SW 1271 (cell line): ENCODE measurements at regions not wholly inside any gene's neighbourhood (a gene's known extent, or its start where the extent isn't known, plus 50 kb on each side); places are given as distances from the start of the nearest gene placed in this dataset.

Experiments used
- DNase-seq, 2 experiments: peaks; one replicate each; lab custom pipeline; 2025; lab: John Stamatoyannopoulos, UW

DNA sequence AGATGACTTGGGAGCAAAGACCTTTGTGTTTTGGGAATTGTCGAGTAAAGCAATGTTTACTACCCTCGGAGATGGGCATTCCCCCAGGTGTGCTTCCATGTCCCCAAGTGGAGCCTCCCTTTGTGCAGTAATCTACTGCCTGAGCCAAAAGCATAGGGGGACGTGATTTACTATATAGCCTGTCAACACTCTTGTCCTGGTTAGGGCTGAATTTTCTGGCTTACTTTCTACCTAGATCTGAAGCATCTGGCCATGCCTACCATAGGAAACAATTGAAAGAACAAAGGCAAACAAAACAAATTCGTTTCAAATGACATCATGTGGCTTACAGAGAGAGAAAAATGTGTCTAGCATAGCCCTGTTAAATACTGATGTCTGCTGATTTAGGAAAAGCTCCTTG, 350.6 kb downstream of the SAMD5 start:
- no peak for DNase-seq

GRCh38 chr6:147861696-147862095, 353.2 kb downstream of the SAMD5 start:
- DNase-seq: no peak

GRCh38 chr6:147867433-147868226, 359.1 kb downstream of the SAMD5 start:
- no peak for DNase-seq

DNA sequence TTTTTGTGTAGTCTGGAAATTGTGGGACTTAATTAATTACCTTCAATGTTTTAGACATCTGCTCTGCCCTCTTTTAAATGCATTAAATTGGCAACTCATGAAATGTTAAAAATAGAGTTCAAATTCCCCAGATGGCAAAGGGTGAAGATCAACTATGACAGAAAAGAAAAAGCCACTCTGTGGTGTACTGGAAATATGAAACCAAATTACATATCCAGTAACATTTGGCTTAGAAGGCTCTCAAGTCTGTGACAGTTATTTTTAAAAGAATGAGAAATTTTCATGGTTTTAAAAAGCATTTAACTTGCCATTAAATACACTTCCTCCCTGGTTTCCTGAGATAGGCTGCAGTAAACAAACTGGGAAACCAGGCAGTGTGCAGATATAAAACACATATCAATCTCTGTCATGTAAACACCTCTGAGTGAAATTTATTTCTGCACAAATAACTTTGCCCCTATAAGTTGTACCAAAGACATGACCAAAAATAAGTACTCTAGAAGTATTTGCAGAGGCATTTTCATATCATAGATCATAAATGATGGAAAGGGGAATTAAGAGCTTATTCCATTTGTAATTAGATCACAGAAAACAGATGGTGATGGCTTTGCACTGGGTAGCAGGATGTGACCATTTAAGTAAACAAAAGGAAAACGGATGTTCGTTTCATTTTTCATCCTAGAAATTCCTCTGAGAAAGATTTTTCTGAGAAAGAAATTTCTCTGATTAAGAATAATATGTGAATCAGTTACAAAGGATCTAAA, 360.1 kb downstream of the SAMD5 start:
- no peak for DNase-seq

DNA sequence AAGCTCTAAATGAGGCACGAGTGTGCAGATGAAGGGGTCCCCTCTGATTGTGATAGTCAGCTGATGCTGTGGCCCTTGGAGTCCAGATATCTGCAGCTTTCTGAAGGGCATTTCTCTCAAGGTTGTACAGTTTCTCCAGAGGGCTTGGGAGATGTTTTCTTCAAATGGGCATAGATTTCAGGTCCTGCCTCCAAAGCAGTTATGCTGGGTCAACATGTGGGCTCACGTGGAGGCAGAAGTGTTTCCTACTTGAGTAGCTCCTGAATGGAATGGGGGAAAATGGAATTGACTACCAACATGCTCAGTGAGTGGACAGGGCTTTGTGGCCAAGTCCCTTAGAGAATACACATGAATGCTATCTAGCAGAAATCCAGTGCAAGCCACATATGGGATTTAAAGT, 360.7 kb downstream of the SAMD5 start:
- no peak for DNase-seq

- DNase-seq: no peak
Observed at GRCh38 chr6:147869869-147870268, 361.4 kb downstream of the SAMD5 start.

- no peak for DNase-seq
Observed at GRCh38 chr6:147870506-147871110, 362.1 kb downstream of the SAMD5 start.

GRCh38 chr6:147872002-147872401, 363.5 kb downstream of the SAMD5 start:
- no peak for DNase-seq

- DNase-seq: no peak
Observed at GRCh38 chr6:147873816-147874215, 365.3 kb downstream of the SAMD5 start.

DNA sequence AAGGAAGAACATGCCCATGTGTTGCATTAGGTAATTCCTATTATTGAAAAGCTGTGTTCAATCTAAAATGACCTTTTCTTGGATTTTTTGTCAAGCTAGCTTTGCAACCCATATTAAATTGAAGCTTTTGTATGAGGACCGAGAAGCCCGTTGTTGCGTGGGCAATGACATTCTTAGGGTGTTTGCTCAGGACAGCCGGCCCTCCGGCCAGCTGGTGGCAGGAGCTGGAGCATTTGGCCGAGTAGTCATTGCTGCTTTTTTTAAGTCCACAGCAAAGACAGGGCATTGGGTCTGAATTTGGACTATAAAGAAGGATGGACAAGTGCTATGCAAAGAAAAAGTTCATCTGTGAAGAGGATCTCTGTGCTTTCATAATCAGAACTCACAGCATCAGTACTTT, 365.8 kb downstream of the SAMD5 start:
- no peak for DNase-seq

DNA sequence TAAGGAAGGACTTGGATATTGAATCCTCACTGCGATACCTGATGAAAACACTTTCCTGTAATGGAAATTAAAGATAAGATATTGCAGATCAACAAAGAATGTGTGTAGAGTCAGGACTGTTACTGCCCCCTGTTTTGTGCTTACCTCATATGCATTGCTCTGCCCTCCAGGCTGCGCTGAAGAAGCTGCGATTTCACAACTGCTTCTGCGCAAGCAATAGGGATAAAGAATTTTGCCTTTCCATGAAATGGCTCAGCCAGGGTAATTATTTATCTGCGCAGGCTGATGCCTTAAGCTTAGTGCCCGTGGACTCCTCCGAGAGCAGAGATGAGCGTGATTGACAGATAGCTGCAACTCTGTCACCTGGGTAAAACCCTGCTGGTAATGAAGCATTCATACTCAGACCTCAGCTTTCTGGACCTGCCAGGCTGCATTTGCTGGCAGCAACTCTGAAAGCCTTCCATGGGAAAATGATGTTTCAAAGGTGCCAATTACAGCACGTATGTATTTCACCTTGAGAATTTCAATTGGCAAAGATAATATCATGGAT, 370.6 kb downstream of the SAMD5 start:
- no peak for DNase-seq

DNA sequence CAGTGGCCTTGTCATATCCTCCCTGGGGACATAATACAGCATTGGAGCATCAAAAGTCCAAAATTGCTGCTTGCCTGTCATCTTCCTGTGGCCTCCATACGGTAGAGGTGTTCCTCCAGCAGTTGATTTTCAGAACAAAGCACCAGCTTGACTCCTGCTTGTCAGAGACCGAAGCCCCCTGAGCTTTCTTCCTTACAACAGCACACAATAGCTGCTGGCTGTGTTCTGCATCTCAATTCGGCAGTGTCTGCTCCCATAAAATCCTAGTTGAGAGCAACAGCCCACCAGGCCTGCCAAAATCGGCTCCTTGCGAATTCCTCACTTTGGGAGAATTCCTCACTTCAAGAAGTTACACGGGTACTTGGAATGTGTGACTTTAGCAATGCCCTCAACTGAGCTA, 372.9 kb downstream of the SAMD5 start:
- no peak for DNase-seq

DNA sequence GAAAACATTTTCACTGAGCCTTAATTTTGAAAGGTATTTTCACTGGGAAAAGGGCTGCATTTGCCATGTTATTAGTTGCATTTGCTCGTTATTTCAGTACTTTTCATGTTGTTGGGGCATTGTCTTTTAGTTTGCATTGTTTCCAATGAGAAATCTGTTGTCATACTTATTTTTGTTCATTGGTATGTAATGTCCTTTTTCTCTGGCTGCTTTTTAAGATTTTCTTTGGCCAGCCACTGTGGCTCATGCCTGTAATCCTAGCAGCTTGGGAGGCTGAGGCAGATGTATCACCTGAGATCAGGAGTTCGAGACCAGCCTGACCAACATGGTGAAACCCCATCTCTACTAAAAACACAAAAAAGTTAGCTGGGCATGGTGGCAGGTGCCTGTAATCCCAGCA, 379.9 kb downstream of the SAMD5 start:
- no peak for DNase-seq

DNA sequence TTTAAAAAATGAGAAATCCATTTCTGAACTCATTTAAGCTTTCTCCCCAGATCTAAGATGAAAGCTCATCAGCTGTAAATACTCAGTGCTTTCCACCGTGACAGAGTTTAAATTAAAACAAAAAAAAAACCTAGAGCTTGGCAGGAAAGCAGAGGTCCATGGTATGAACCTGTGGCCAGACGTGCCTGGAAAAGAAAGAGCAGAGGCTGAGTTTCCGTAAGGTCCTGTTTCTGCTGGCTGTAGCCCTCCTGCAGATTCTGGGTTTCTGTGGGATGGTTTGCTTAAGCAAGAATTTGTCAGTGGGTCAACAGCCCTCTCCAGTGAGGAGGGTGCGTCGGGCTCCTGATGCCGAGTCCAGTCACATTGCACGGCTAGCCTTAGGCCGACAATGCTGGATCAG, 383.2 kb downstream of the SAMD5 start:
- DNase-seq: no peak

DNA sequence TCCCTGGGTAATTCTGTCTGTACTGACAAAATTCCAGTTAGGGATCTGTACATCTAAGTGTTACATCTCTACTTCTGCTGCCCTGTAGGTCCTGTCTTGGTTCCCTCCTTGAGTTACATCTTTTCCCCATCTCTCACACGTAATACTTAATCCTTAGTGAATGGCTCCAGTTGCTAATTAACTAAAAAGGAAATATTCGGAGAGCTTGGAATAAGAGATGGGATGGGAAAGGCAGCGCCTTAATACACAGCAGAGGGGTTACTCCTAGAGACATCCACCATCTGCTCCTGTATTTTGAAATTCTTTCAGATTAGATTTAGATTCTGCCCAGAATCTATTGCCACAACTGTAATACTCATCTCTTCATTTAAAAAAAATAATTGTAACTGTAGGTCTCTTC, 384.0 kb downstream of the SAMD5 start:
- no peak for DNase-seq

DNA sequence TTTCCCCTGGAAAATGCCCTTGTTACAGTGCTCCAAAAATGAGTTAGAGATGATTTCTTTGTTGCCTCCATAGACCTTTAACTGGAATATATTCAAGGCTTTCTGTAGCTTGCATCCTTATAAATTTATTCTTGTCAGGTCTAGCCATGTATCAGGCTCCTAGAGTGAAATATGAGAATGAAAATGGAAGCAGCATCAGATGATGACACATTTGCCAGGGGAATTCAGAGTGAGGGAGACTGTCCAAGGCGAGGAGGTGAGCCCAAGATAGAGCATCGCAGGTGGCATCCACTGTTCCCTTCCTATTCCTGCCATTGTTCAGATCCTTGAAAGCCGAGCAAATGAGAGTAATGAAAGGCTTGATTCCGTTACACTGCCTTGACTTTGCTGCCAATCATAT, 386.8 kb downstream of the SAMD5 start:
- DNase-seq: no peak

DNA sequence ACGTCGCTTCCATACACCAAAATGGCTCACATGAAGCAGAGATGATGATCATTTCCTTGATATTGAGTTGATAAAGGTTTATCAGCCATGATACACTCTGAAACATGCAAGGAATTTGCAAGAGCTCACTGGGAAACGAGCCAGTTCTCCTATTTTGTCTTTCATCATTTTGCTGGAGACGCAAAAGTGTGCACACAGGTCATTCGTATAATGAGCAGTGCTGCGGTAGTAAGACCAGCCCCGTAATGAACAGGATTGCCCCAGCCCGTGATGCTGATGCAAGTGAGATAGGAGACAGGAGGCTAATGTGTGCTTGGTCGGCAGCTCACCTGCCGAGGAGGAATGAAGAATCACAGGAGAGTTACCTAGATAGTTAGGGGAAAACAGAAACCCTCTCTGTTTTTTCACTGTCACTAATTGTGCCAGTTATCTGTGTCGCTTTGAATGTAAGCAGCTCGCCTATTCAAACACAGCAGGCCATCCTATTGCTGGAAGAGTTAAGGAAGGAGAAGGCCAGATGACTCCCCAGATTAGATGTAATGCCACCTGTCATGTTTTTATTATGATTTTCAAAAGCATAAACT, 391.8 kb downstream of the SAMD5 start:
- DNase-seq: no peak

DNA sequence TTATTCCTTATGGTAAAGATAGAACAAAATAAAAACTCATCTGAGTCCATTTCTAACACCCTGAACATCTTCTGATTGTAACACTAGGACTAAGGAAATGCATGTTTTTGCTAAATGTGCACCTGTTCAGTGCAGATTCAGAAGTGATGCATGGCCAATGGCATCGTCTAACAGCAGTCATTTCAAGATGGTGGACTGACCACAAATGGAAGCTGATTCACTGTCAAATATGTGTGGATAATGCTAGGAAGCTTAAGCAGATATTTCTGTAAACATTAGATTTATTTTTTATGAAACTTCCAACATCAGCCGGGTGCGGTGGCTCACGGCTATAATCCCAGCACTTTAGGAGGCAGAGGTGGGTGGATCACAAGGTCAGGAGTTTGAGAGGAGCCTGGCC, 394.8 kb downstream of the SAMD5 start:
- no peak for DNase-seq

- DNase-seq: no peak
Observed at GRCh38 chr6:147903931-147904330, 395.4 kb downstream of the SAMD5 start.

- DNase-seq: no peak
Observed at GRCh38 chr6:147904416-147904815, 395.9 kb downstream of the SAMD5 start.

- DNase-seq: no peak
Observed at GRCh38 chr6:147905711-147906110, 397.2 kb downstream of the SAMD5 start.

DNA sequence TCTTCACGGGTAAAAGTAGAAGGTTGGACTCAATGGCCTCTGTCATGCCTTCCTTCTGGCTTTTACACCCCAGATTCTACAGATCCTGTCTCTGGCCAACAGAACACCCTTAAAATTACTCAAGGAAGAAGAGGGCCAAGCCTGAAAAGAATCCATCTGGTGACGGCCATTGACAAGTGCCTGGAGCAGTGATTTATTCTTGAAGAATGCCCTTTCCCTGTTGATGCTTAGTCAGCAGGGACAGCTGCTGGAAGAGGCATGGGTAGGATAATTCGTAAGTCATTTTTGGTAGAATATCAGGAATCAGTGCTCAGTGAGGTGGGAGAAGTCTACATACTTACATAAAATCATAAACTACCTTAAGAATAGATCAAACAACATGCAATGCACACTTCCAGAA, 397.9 kb downstream of the SAMD5 start:
- no peak for DNase-seq

DNA sequence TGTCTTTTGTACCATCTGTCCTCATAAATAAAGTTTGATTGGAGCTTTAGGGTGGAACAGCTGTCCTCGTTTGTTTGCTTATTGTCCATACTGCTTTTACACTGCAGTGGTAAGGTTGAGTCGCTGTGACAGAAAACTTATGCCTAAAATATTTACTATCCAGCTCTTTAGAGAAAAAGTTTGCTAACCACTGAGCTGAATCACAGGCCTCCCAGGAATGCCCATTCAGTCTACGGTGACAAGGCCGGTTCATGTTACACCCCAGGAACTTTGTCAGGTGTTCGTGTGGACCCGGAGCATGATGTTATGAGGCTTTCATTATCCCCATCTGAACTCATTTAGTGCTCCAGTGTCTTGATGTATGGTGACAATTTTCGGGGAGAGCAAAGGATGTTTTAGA, 401.1 kb downstream of the SAMD5 start:
- no peak for DNase-seq
